Activated T-cell treated with anti-CD3 and anti-CD28 coated beads for 48 hours (primary cell): ENCODE measurements at regions not wholly inside any gene's neighbourhood (a gene's known extent, or its start where the extent isn't known, plus 50 kb on each side); places are given as distances from the start of the nearest gene placed in this dataset.
A peak's percentile ranks its signal among the peaks of the same experiment; 100 is the strongest.
"Not testable (repeated sequence)": the region's sequence is repeated elsewhere in the genome, so short reads cannot be mapped to it uniquely, and the experiment has no call there.

ENCODE experiments used
- DNase-seq: peaks from one replicate; pipeline ENCODE4 v3.0.0-alpha.2; 2020; ENCODE audit warnings: low read depth

GRCh38 chr6:87763276-87763675 is 61.2 kb upstream of the AKIRIN2 start:
- no peak for DNase-seq

DNA sequence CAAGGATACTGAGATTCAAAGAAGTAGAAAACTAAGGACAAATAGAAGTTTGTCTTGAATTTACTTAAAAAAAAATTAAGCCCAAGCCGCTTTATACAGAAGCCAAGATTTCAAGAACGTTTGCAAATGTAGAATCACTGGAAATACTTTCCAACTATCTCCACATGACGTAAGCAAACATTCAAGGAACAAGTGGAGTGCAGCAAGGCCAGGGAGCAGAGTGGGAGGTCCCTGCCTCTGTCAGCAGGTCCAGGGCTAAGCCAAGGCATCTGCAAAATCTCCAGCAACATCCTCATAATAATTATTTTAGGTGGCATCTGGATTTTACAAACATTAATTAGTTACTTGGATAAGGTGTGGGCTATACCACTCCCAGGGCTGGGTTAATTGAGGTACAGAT is 60.1 kb upstream of the AKIRIN2 start:
- DNase-seq, result no peak

GRCh38 chr6:87757792-87758191 is 55.8 kb upstream of the AKIRIN2 start:
- DNase-seq, result no peak

DNA sequence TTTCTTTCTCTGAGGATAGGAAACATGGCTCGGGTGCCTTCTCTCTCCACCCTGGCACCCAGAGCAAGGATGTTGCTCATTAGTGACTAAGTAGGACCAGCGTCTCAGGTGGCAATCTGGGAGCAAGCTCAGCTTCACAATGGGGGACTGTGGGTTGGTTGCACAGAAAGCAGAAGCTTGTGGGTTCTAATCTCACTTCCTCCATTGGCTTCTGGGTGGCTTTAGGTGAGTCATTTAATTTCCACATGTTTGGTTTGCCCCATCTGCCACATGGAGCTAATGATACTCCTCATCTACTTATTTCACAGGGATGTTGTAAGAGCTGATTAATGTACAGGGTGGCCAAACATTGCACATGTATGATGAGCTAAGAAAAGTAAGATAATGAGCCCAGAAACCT is 54.8 kb upstream of the AKIRIN2 start:
- DNase-seq, result peak; percentile 34

- DNase-seq, result no peak
Measured at GRCh38 chr6:87755708-87756671, 54.0 kb upstream of the AKIRIN2 start.

- DNase-seq, result no peak
Measured at GRCh38 chr6:87754828-87755227, 52.8 kb upstream of the AKIRIN2 start.

DNA sequence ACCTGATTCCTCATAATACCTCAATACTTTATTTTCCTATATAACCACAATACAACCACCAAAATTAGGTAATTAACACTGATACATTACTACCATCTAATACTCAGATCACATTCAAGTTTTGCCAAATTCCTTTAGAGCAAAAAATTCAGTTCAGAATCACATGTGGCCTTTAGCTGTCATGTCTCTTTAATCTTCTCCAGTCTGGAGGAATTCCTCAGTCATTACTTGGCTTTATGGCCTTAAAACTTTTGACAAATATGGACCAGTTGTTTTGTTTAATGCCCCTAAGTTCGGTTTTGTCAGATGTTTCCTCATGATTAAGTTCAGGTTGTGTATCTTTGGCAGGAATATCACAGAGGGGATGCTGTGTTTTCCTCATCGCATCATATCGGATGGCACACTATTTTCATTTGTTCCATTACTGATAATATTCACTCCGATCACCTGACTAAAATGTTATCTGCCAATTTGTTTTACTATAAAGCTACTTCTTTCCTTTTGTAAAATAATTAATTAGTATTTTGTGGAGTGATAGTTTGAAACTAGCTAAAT is 51.2 kb upstream of the AKIRIN2 start:
- no peak for DNase-seq

DNA sequence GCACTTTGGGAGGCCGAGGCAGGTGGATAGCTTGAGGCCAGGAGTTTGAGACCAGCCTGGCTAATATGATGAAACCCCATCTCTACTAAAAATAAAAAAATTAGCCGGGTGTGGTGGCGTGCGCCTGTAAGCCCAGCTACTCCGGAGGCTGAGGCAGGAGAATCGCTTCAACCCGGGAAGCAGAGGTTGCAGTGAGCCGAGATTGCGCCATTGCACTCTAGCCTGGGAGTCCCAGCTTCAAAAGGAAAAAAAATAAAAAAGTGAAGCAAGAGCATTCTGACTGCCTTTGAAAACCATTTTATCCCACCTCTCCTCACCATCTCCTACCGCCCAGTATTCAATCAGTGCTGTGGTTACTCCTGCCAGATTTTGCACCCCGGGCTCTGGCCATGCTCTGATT is 50.5 kb upstream of the AKIRIN2 start:
- DNase-seq, result not testable (repeated sequence)
